ENCODE measurements at regions not wholly inside any gene's neighbourhood (a gene's known extent, or its start where the extent isn't known, plus 50 kb on each side); places are given as distances from the start of the nearest gene placed in this dataset.

DNA sequence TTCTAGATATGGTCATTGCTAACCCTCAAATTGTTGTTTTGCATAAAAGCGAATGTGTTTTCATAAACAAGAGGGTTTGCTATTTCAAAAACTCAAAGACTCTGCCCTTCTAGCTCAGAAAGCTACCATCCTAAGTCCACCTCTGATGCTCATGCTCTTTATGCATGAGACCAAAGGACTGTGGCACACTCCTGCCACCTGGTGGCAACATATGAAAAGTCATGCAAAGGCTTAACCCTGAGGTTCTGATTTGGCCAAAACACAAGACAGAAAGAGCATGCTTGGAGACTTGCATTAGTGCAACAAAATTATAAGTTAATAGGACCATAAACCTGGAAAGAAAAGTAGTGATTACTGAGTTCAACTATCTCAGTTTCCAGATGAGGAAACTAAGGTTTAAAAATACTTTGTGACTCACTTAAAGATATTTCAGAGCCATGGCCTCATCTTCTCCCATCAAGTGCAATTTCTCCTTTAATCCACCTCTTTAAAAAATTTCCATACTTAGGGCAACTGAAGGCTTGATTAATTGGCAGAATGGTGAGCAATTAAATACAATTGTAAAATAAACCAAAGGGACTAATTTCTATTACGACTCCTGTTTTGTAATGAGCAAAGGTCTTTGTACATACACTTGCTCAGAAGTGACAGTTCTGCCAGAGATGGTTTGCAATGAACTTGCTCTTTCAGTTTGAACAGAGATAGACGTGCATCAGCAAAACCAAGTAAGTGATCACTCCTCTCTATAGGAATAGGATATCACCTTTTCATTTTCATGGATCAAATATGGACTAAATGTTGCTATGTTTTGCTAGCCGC lies 110.7 kb upstream of the RAD23B start:
- peak; percentile 69 to 75 for DNase-seq

DNA sequence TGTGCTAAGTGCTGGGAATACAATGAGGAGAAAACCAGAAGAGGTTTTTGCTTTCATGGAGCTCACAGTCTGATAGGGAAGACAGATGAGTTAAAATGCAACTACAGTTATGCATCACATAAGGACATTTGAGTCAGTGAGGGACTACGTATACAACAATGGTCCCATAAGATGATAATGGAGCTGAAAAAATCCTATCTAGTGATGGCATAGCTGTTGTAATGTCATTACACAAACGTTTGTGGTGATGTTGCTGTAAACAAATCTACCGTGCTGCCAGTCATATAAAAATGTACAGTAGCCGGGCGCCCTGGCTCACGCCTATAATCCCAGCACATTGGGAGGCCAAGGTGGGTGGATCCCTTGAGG lies 110.1 kb upstream of the RAD23B start:
- DNase-seq, result no peak

- DNase-seq, result no peak
Observed at GRCh38 chr9:107173422-107174180, 109.5 kb upstream of the RAD23B start.

- peak in 1 of 2 experiments; percentile 14 for DNase-seq
Observed at GRCh38 chr9:107174441-107174840, 108.6 kb upstream of the RAD23B start.

DNA sequence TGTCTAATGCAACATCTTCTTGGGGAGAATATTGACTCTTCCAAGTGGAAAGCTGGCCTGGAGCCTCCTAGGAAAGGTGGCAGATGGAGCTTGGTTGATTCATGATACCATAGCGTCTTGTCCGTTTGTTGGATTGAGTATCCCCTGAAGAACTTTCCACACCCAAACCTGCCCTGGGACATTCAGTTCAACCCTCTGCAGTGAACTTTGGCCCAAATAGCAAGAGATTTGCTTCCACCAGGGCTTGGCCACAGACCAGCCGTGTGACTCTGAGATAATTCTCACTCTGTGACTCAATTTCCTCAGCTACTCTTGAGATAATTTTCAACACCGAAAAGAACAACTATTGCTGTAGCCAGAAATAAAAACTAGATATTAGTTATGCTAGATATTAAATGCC lies 108.0 kb upstream of the RAD23B start:
- no peak for DNase-seq

GRCh38 chr9:107175816-107176435 lies 107.2 kb upstream of the RAD23B start:
- no peak for DNase-seq

GRCh38 chr9:107176436-107177151 lies 106.5 kb upstream of the RAD23B start:
- DNase-seq, result no peak

DNA sequence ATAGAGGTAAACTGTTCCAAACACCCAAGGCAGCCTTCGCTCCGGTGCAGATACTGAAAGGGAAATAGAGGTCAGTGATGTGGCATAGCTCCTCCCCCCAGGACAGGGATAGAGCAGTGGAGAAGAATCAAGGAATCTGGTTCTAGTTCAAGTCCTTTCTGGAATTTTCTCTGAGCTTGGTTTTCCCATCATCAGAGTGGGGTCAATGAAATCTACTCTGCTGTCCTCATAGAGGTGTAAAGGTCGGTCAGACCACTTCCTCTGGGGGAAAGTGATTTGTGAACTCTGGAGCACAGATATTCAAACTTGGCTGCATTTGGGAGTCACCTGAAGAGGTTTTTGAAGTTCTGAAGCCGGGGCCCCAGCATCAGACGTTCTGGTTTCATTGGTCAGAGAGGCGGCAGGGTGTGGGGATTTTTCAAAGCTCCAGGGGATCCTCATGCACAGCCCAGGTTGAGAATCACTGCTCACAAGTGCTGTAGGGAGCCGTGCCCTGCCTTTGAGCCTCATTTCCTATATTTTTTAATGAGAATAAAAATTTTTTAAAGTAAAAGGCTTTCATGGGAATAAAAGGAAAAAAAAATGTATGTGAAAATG lies 105.7 kb upstream of the RAD23B start:
- DNase-seq, result no peak

GRCh38 chr9:107177857-107178256 lies 105.2 kb upstream of the RAD23B start:
- DNase-seq, result no peak

GRCh38 chr9:107178293-107178692 lies 104.8 kb upstream of the RAD23B start:
- no peak for DNase-seq

DNA sequence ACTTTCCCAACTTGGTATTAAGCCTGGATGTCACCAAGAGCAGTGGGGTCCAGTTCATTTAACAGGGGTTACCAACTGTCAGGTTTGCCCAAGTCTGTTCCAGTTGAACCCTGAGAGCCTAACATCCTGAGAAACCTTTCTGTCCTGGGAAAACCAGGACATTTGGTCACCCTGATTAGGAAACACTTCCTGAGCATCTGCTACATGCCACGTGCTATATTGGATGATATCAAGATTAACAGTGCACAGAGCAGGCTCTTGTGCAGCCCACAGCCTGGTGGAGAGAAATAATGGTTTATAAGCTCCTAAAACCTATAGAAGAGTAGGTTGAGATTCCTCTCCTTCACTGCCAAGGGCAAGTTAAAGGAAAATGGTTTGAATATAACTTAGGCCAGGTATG lies 102.9 kb upstream of the RAD23B start:
- DNase-seq, result no peak

DNA sequence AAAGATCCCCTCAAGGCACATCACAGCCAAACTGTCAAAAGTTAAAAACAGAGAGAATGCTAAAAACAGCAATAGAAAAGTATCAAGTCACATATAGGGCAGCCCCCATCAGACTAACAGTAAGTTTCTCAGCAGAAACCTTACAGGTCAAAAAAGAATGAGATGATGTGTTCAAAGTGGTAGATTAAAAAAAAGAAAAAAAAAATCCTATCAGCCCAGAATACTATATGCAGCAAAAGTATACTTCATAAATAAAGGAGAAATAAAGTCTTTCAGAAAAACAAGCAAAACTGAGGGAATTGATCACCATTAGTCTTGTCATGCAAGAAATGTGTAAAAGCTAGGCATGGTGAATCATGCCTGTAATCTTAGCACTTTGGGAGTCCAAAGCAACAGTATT lies 99.9 kb upstream of the RAD23B start:
- DNase-seq, result no peak

DNA sequence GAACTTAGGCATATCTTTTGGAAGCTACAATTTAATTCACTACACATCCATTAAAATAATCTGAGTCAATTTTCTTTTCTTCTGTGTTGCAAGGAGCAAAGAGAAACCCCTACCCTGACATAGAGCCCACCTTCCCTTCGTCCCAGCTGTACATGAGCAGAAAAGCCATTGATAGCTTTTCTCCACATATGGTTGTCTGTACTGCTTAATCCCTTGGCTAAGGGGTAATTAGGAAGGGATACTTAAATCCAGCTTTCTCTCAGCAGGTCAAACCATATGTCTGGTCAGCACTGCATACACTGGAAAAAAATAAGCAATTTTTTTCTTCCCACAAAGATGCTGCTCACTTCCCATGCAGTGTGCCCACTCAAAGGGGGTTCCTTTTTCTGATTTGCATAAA lies 94.7 kb upstream of the RAD23B start:
- DNase-seq, result no peak

DNA sequence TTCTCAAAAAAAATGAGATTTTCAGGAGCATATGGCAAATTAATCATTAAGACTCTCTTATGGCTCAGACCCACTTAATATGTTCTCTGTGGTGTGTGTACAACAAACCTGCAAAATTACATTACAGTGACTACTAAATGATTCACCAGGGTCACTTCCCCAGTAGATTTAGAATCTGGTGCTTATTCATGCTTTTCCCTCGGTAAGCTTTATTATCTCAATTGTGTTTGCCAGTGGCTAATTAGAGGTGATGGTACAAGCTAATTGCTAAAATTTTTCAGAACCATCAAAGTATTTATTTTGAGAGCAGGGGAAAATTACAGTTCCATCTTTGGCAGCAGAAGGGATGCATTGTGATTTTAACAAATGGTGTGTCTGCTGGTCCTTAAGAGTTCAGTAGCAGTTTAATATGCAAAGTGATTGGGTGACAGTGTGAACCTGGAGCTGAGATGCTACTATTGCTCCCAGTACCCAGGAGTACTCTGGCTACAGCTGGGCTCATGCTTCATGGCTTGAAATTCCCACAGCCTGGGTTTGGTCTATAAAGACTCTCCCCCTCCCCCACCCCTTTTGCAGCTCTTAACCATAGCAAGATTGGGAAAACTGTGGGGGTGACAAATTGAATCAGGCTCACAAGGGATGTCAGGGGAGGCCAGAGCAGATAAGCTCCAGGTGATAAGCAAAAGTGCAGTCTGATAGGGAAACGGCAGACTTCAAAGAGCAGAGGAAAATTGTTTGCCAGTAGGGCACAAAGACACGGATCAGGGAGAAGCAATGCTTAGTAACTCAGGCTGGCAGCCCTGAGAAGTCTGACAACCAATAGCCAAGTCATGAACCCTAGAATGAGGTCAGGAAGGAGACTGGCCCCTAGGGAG lies 92.8 kb upstream of the RAD23B start:
- DNase-seq, result no peak

DNA sequence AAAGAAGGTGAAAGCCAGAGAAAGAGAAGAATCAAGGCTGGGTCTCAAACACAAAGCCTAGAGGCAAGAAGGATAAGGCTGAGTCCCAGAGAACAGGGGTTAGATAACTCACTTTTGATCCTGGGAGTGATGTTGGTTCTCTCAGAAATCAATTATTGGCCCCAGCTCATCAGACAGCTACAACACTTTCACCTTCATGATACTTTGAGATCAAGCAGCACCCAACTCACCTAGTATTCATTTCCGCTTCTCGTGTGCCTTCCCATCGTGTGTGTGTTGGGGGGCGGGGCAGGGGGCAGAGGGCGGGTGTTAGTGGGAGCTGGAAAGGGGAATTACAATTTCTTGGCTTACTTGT lies 92.2 kb upstream of the RAD23B start:
- DNase-seq, result no peak

GRCh38 chr9:107193251-107193650 lies 89.8 kb upstream of the RAD23B start:
- no peak for DNase-seq

DNA sequence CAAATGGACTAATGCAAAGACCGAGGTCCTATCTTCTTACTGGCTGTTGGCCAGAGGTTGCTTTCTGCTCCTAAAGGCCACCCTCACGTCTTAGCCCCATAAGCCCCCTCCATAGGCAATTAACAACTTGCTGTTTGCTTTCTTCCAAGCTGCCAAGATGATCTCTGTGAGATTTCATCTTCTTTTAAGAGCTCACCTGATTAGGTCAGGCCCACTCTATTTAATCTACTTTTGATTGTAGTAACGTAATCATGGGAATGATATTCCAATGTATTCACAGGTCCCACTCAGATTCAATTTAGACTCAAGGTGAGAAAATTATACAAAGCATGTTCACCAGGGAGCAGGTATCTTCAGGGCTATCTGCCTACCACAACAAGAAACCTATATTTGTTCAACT lies 84.4 kb upstream of the RAD23B start:
- DNase-seq, result no peak

DNA sequence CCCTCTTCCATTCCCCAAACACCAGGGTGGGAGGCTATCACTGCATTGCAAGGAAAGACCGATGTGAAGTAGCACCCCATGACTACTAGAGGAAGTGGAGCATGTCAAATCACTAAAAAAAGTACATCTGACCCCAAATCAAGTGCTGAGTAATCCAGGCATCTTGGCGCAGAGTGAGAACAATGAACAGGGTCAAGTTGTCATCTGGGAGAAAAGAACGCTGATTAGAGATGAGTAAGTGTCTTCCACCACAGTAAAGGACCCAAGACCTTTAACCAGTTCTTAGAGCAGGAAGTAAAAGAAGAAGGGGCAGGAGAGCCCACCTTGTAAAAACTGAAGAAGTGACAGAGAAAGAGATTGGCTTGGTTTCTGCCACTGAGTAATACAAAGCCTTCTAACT lies 75.0 kb upstream of the RAD23B start:
- no peak for DNase-seq

DNA sequence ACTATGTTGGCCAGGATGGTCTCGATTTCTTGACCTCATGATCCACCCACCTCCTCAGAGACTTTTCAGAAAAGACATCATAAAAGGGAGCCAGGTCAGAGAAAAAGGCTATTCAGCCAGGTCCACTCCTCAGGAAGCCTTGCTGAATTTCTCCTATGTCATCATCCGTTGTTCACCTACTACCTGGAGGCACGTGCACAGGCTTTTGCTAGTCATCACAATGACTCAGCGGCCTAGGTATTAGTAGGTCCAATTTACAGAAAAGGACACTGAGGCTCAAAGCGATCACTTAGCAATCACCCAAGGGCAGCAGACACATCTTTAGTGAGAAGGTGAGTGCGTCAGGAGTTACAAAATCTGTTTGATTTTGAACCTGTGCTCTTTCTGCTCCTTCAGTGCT lies 72.3 kb upstream of the RAD23B start:
- no peak for DNase-seq

GRCh38 chr9:107211284-107211923 lies 71.7 kb upstream of the RAD23B start:
- no peak for DNase-seq

DNA sequence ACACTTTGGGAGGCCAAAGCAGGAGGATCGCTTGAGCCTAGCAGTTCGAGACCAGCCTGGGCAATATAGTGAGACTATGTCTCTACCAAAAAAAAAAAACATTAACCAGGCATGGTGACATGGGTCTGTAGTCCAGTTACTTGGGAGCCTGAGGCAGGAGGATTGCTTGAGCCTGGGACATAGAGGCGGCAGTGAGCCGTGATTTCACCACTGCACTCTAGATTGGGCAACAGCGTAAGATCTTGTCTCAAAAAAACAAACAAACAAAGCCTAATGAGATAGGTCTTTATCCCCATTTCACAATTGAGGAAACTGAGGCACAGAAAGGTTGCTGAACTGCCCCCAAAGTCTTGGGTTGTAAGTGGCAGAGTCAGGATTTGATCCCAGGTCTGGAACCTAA lies 70.5 kb upstream of the RAD23B start:
- no peak for DNase-seq

DNA sequence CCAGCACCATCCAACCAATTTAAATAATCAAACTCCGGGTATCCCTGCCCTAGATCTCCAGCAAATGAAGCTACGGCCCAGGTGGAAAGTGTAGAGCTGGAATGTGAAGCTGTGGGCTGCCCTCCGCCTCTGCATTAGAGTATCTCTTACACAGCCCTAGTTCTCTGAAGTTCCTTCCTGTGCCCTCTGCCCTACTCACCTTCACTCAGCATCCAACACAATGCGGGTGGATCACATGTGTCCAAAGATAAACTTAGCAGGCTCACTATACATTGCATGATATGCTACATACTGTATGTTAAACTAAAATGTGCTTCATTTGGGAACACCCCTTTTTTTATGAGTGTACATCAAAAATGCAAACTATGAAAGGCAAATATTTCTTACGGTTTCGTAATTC lies 70.0 kb upstream of the RAD23B start:
- DNase-seq, result no peak
